Putamen (tissue), 1 donor: ENCODE measurements at regions not wholly inside any gene's neighbourhood (a gene's known extent, or its start where the extent isn't known, plus 50 kb on each side); places are given as distances from the start of the nearest gene placed in this dataset.

Source experiments
- DNase-seq: peaks from one replicate; pipeline ENCODE4 v3.0.0-alpha.2; 2016; ENCODE audit warnings: low spot score

GRCh38 chrX:20863649-20864048 is 510.6 kb upstream of the CNKSR2 start:
- DNase-seq = no peak

DNA sequence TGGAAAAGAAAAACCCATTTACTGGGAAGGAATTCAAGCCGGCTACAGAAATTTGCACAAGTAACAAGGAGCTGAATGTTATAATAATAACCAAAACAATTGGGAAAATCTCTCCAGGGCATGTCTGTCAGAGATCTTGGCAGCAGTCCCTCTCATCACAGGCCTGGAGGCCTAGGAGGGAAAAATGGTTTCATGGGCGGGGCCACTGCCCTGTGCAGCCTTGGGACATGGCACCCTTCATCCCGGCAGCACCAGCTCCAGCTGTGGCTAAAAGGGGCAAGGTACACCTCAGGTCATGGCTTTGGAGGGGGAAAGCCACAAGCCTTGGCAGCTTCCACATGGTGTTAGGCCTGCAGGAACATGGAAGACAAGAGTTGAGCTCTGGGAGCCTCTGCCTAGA is 513.1 kb upstream of the CNKSR2 start:
- DNase-seq = no peak

DNA sequence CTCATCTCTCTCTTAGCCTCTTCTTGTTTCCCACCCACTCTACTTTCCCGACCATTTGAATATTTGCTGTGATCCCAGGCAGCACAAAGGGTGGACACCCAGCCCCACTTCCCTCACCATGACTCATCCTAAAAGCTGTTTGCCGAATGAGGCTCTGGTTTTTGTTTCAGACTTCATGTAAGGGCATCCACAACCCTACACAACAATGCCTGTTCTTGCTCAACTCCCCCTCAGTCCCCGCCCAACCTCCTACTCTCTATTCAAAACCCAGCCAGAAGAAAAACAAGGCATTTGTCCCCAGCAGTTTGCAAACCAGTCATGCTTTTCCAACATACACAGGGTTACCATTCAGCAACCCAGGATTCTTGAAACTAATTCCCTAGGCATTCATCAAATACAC is 516.5 kb upstream of the CNKSR2 start:
- DNase-seq = peak; percentile 80

- no peak for DNase-seq
These were observed 535.7 kb upstream of the CNKSR2 start for GRCh38 chrX:20838477-20838876.

GRCh38 chrX:20829665-20830491 is 544.3 kb upstream of the CNKSR2 start:
- DNase-seq = no peak

DNA sequence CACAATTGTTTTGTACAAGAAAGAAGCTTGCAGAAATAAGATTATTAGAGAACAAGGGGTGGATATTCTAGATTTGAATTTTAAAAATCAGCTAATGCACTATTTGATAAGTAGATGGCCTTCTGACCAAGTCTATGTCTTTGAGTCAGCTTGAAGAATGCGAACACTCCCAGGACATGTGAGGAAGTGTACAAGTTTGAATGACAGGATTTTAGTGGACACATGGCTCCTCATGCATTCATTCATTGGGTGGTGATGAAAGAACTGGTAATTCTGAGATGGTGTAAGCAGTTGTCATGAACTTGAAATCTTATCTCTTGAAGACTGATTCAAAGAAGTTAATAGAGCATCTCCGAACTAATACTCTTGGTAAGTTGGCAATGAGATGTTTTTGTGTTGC is 548.2 kb upstream of the CNKSR2 start:
- no peak for DNase-seq

DNA sequence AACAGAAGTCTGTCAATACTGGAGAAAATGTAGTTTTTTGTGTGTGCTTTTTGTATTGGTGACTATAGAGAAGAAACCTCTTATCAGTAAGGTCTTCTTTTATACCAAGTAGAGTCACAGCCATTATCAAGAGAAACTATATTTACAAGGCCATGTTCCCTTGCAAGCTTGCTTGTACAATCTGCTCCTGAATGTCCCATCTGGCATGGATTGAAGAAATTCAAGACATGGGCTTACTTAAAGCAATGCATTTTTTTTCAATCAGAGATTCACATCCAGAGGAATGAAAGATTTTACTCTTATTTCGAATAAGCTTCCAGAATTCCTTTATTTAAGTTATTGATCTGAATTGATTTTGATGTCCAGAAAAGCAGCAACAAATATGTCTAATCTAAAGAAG is 537.3 kb upstream of the RPS6KA3 start:
- no peak for DNase-seq

- DNase-seq = no peak
These were observed 535.3 kb upstream of the RPS6KA3 start for GRCh38 chrX:20802036-20802435.

DNA sequence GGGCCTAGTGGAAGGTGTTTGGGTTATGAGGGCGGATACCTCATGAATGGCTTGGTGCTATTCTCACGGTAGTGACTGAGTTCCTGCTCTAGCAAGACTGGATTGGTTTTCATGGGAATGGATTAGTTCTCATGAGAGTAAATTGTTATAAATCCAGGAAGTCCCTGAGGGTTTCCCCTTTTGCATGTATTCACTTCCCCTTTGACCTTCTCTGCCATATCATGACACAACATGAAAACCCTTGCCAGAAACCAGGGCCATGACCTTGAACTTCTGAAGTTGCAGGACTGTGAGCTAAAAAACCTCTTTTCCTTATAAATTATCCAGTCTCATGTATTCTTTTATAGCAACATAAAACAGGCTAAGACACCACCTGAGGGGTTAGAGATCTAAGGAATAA is 529.7 kb upstream of the RPS6KA3 start:
- DNase-seq = no peak

- DNase-seq = no peak
These were observed 522.4 kb upstream of the RPS6KA3 start for GRCh38 chrX:20789103-20789502.

DNA sequence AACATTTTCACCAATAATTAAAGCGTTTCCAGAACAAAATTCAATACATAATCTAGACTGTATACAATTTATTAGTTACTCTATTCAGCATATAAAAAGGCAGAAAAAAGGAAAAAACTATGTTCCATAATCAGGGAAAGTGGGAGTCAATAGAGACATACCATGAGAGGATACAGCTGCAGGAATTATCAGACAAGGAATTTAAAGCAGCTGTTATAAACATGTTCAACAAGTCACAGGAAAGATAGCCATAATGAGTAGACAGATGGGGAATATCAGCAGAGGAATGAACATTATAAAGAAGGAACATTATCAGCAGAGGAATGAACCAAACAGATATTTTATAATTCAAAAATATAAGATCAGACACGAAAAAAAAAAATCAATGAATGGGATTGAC is 500.6 kb upstream of the RPS6KA3 start:
- DNase-seq = no peak

- DNase-seq = no peak
These were observed 489.9 kb upstream of the RPS6KA3 start for GRCh38 chrX:20756585-20756984.

- DNase-seq = no peak
These were observed 486.4 kb upstream of the RPS6KA3 start for GRCh38 chrX:20753076-20753475.

DNA sequence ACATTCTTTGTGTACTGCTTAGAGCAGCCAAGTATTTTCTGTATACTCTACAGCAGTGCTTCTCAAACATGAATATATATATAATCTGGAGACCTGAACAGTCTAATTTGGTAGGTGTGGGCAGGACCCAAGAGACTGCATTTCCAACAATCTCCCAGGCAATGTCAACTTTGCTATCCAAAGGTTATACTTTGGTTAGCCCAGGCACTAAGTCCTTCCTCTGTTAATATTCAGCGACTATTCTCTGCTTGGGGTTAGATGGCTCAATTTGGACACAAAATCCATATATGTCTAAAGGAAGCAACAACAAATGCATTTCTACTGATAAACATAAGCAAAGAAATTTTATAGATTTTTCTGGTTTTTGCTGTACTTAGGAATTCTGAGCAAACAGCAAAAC is 480.0 kb upstream of the RPS6KA3 start:
- DNase-seq = no peak

- no peak for DNase-seq
These were observed 476.3 kb upstream of the RPS6KA3 start for GRCh38 chrX:20743046-20743445.

DNA sequence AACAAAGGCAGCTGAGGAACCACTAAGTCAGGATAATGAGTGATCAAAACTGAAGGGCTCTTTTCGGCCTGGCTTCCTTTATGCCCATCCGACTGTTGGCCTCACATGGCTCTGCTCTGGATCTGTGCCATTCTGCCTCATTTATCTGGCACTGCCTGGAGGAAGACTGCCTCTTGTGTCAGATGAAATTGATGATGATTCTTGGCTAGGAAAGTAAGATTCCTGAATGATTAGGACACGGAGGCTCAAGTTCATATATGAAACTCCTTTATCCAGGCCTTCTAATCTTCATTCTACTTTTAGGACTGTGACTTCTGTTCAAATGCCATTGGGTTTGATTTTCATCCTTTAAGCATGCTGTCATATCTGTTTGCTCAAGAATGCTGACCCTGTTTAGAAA is 475.4 kb upstream of the RPS6KA3 start:
- DNase-seq = no peak

- no peak for DNase-seq
These were observed 473.7 kb upstream of the RPS6KA3 start for GRCh38 chrX:20740443-20740842.

GRCh38 chrX:20739038-20739745 is 472.5 kb upstream of the RPS6KA3 start:
- no peak for DNase-seq

GRCh38 chrX:20729416-20729815 is 462.7 kb upstream of the RPS6KA3 start:
- DNase-seq = no peak

DNA sequence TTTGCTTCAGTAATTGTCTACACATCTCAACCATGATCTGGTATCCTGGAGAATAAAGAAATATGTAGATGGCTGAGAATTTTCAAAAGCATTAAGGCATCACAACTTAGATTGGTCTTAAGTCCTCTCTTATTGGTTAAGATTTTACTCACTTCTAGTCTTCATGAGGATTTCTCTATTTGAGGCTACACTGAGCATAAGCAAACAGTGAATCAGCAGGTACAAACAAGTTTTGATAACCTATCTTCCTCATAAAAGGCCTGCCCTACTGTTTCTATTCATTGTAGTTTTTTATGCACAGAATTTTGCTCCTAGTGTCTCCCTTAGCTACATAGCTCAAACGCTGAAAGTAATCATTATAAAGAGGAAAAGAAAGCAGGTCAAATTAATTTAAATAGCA is 460.7 kb upstream of the RPS6KA3 start:
- no peak for DNase-seq

DNA sequence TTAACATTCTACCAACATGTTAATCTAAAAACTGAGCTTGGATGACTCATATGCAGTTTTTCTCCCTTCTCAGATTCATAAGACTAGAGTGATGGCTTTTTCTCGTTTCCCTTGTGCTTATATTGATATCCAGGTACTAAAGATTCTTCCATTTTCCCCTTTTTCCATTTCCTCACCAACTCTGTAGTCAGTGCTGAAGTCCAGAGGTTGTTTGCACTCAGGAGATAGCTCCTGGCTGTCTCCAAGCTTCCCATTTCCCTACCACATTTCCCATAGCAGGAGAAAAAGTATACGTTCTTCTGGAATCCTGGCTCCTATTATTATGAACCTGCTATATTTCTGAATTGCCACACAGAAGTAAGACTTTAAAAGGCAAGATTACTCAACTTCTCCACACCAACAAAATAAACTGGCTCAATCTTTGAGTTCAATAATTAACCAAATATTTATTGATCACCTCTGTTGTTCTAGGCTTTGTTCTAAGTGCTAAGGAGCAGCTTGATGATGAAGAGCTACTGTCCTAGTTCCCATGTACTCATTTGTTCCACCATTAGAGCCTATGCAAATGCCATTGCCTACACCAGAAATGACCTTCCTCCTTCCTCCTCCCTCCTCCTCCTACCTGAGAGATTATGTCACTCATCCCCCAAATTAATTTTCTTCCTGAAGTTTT is 454.4 kb upstream of the RPS6KA3 start:
- DNase-seq = no peak

DNA sequence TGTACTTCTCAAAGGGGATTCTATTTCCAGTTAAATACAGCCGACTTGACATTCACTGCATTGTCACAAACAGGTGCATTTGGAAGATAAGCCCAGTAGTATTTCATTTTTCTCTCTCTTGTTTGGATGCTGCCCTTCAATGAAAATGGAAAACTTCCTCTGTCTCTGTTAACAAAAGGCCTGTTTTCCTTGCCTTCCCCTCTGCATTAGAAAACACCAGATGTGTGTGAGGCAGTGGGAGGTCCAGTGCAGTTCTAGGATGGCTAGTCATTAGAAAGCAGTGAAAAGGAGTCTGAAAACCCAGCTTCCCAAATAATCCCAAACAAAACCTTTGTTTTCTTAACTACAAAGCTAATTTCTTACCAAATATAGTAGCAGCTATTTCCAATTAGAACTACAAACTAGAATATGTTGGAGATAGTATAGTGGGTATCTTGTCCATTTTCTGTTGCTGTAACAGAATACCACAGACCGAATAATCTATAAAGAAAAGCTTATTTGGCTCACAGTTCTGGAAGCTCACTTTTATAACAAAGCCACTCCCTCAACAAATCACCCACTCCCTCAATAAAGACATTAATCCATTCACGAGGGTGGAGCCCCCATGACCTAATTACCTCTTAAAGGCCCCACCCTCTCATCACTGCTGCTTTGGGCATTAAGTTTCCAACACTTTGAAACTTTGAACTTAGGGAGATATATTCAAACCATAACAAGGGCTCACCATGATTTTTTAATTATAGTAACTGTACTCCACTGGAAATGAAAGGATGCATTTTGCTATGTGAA is 452.1 kb upstream of the RPS6KA3 start:
- peak; percentile 47 for DNase-seq
